ENCODE measurements at regions not wholly inside any gene's neighbourhood (a gene's known extent, or its start where the extent isn't known, plus 50 kb on each side); places are given as distances from the start of the nearest gene placed in this dataset.
"Not testable (repeated sequence)": the region's sequence is repeated elsewhere in the genome, so short reads cannot be mapped to it uniquely, and the experiment has no call there.

GRCh38 chr6:8175046-8175777 is 72.9 kb upstream of the EEF1E1 start:
- DNase-seq: no peak

GRCh38 chr6:8174571-8174970 is 72.2 kb upstream of the EEF1E1 start:
- no peak for DNase-seq

GRCh38 chr6:8172530-8172929 is 70.2 kb upstream of the EEF1E1 start:
- DNase-seq: no peak

- no peak for DNase-seq
Measured at GRCh38 chr6:8170754-8171153, 68.4 kb upstream of the EEF1E1 start.

- no peak for DNase-seq
Measured at GRCh38 chr6:8170245-8170644, 67.9 kb upstream of the EEF1E1 start.

GRCh38 chr6:8166156-8166555 is 63.8 kb upstream of the EEF1E1 start:
- no peak for DNase-seq

GRCh38 chr6:8165008-8165407 is 62.7 kb upstream of the EEF1E1 start:
- not testable (repeated sequence) for DNase-seq

- DNase-seq: not testable (repeated sequence)
Measured at GRCh38 chr6:8164281-8164680, 61.9 kb upstream of the EEF1E1 start.

- DNase-seq: no peak
Measured at GRCh38 chr6:8159966-8160365, 57.6 kb upstream of the EEF1E1 start.

- DNase-seq: no peak
Measured at GRCh38 chr6:8157839-8158238, 55.5 kb upstream of the EEF1E1 start.

- DNase-seq: no peak
Measured at GRCh38 chr6:8155259-8156012, 53.1 kb upstream of the EEF1E1 start.

Measured in activated T-cell treated with anti-CD3 and anti-CD28 coated beads for 4 hours (primary cell).